H9 (cell line): ENCODE measurements at regions not wholly inside any gene's neighbourhood (a gene's known extent, or its start where the extent isn't known, plus 50 kb on each side); places are given as distances from the start of the nearest gene placed in this dataset.

ENCODE experiments used
- DNase-seq: peaks from one replicate; pipeline ENCODE4 v3.0.0-alpha.2; 2017
- H2AFZ ChIP-seq: one replicate; pipeline ENCODE4 v1.6.1; 2013; ENCODE audit warnings: mild to moderate bottlenecking, low read length, control low read depth, moderate library complexity
- H2AK5ac ChIP-seq: 2 replicates; pipeline ENCODE4 v1.6.1; 2013; ENCODE audit warnings: low read length, control low read depth, mixed read lengths; ENCODE audit not compliant: insufficient read length
- H2BK120ac ChIP-seq: one replicate; pipeline ENCODE4 v1.6.1; 2013; ENCODE audit warnings: low read depth, mild to moderate bottlenecking, low read length, control low read depth, inconsistent platforms; ENCODE audit not compliant: poor library complexity, severe bottlenecking
- H2BK12ac ChIP-seq: 2 replicates; pipeline ENCODE4 v1.6.1; 2013; ENCODE audit warnings: low read length, control low read depth, mixed read lengths, low read depth; ENCODE audit not compliant: insufficient read length
- H2BK15ac ChIP-seq: 2 replicates; pipeline ENCODE4 v1.6.1; 2013; ENCODE audit warnings: low read depth, low read length, control low read depth
- H2BK20ac ChIP-seq: one replicate; pipeline ENCODE4 v1.6.1; 2013; ENCODE audit warnings: low read depth, mild to moderate bottlenecking, low read length, control low read depth, inconsistent platforms; ENCODE audit not compliant: poor library complexity, severe bottlenecking
- H2BK5ac ChIP-seq: 2 replicates; pipeline ENCODE4 v1.6.1; 2013; ENCODE audit warnings: low read length, control low read depth, mixed read lengths; ENCODE audit not compliant: insufficient read length
- H3K14ac ChIP-seq: 2 replicates; pipeline ENCODE4 v1.6.1; 2013; ENCODE audit warnings: low read length, control low read depth; ENCODE audit not compliant: insufficient read depth
- H3K18ac ChIP-seq: 2 replicates; pipeline ENCODE4 v1.6.1; 2013; ENCODE audit warnings: low read depth, mild to moderate bottlenecking, mixed read lengths, low read length, control low read depth; ENCODE audit not compliant: insufficient read length
- H3K23ac ChIP-seq: 2 replicates; pipeline ENCODE4 v1.6.1; 2013; ENCODE audit warnings: low read length, control low read depth, mixed read lengths, low read depth; ENCODE audit not compliant: insufficient read length
- H3K23me2 ChIP-seq: 2 replicates; pipeline ENCODE4 v1.6.1; 2013; ENCODE audit warnings: low read depth, mild to moderate bottlenecking, mixed read lengths, low read length, control low read depth; ENCODE audit not compliant: insufficient read length, poor library complexity, severe bottlenecking
- H3K27ac ChIP-seq: 2 replicates; pipeline ENCODE4 v1.5.1; 2013; ENCODE audit warnings: low read length, control low read depth, mixed read lengths, low read depth; ENCODE audit not compliant: insufficient read length
- H3K27me3 ChIP-seq: 2 replicates; pipeline ENCODE4 v1.6.1; 2013; ENCODE audit warnings: low read length, control low read depth, inconsistent platforms; ENCODE audit not compliant: insufficient read depth
- H3K4ac ChIP-seq: 2 replicates; pipeline ENCODE4 v1.6.1; 2013; ENCODE audit warnings: low read depth, mild to moderate bottlenecking, control low read depth, inconsistent platforms, low read length, moderate library complexity
- H3K4me1 ChIP-seq: 2 replicates; pipeline ENCODE4 v1.6.1; 2013; ENCODE audit warnings: low read length, control low read depth, inconsistent platforms; ENCODE audit not compliant: insufficient read depth
- H3K4me2 ChIP-seq: 2 replicates; pipeline ENCODE4 v1.6.1; 2013; ENCODE audit warnings: low read length, control low read depth, mixed read lengths; ENCODE audit not compliant: insufficient read length, insufficient read depth
- H3K56ac ChIP-seq: 2 replicates; pipeline ENCODE4 v1.6.1; 2013; ENCODE audit warnings: low read depth, mild to moderate bottlenecking, mixed read lengths, low read length, control low read depth; ENCODE audit not compliant: insufficient read length
- H3K79me1 ChIP-seq: 2 replicates; pipeline ENCODE4 v1.6.1; 2013; ENCODE audit warnings: low read depth, mild to moderate bottlenecking, moderate library complexity, low read length, control low read depth, inconsistent platforms; ENCODE audit not compliant: insufficient read depth, poor library complexity, severe bottlenecking
- H3K79me2 ChIP-seq: 2 replicates; pipeline ENCODE4 v1.6.1; 2013; ENCODE audit warnings: low read length, control low read depth, inconsistent platforms; ENCODE audit not compliant: insufficient read depth
- H3K9ac ChIP-seq: 2 replicates; pipeline ENCODE4 v1.6.1; 2013; ENCODE audit warnings: low read length, control low read depth, mixed read lengths; ENCODE audit not compliant: insufficient read length; ENCODE audit errors: extremely low read depth
- H3K9me3 ChIP-seq: one replicate; pipeline ENCODE4 v1.6.1; 2013; ENCODE audit warnings: low read depth, low read length, inconsistent platforms; ENCODE audit not compliant: control insufficient read depth
- H3T11ph ChIP-seq: one replicate; pipeline ENCODE4 v1.6.1; 2013; ENCODE audit warnings: mild to moderate bottlenecking, low read length, control low read depth, inconsistent platforms
- H4K20me1 ChIP-seq: one replicate; pipeline ENCODE4 v1.6.1; 2013; ENCODE audit not compliant: control insufficient read depth, insufficient read length, insufficient read depth
- H4K5ac ChIP-seq: 2 replicates; pipeline ENCODE4 v1.6.1; 2013; ENCODE audit warnings: low read depth, mild to moderate bottlenecking, mixed read lengths, low read length, control low read depth; ENCODE audit not compliant: insufficient read length
- H4K8ac ChIP-seq: replicated peaks from 2 replicates; pipeline ENCODE4 v1.6.1; 2013; ENCODE audit warnings: low read length, control low read depth, mixed read lengths, low read depth; ENCODE audit not compliant: insufficient read length
- H4K91ac ChIP-seq: 2 replicates; pipeline ENCODE4 v1.6.1; 2013; ENCODE audit warnings: low read depth, mild to moderate bottlenecking, moderate library complexity, mixed read lengths, low read length, control low read depth; ENCODE audit not compliant: insufficient read length
- H3K27ac Mint-ChIP-seq, 3 experiments: 2 replicates in 2 of 3; 3 replicates in 1 of 3; pipeline ENCODE4 v1.8.0; 2020 to 2021; ENCODE audit warnings: mixed read lengths in 3 of 3, mild to moderate bottlenecking in 1 of 3, moderate library complexity in 1 of 3
- H3K27me3 Mint-ChIP-seq: 2 replicates; pipeline ENCODE4 v1.8.0; 2021; ENCODE audit warnings: low read depth, mild to moderate bottlenecking, moderate library complexity, mixed read lengths
- H3K36me3 Mint-ChIP-seq, 3 experiments: 2 replicates in 2 of 3; 3 replicates in 1 of 3; pipeline ENCODE4 v1.8.0; 2020 to 2021; ENCODE audit warnings: low read depth in 3 of 3, mixed read lengths in 3 of 3; ENCODE audit not compliant: insufficient read depth in 1 of 3
- H3K4me1 Mint-ChIP-seq, 2 experiments: 2 replicates each; pipeline ENCODE4 v1.8.0; 2020; ENCODE audit warnings: mixed read lengths in 2 of 2
- H3K4me3 Mint-ChIP-seq, 2 experiments: 2 replicates in 1 of 2; 3 replicates in 1 of 2; pipeline ENCODE4 v1.8.0; 2020 to 2021; ENCODE audit warnings: mild to moderate bottlenecking in 2 of 2, mixed read lengths in 2 of 2, moderate library complexity in 1 of 2
- H3K9me3 Mint-ChIP-seq, 2 experiments: 2 replicates in 1 of 2; 3 replicates in 1 of 2; pipeline ENCODE4 v1.8.0; 2020; ENCODE audit warnings: mild to moderate bottlenecking in 2 of 2, mixed read lengths in 2 of 2, moderate library complexity in 1 of 2
- WGBS: extraction: QIAGEN DNeasy Blood & Tissue Kit; methylation state at CpG from one replicate; pipeline ENCODE4 v1.1.7; 2013; ENCODE audit warnings: missing lambda C conversion rate, low lambda C conversion rate, mixed read lengths; ENCODE audit not compliant: insufficient read length; ENCODE audit errors: extremely low coverage; 5-methylcytosine and 5-hydroxymethylcytosine counted together
- TF ChIP-seq, protein P1 (sequence below): fragments of 200-600 bp; sonication (generic); conservative IDR thresholded peaks from 3 replicates; pipeline ENCODE4 v1.8.0; 2021; ENCODE audit warnings: antibody characterized with exemption, mild to moderate bottlenecking

DNA sequence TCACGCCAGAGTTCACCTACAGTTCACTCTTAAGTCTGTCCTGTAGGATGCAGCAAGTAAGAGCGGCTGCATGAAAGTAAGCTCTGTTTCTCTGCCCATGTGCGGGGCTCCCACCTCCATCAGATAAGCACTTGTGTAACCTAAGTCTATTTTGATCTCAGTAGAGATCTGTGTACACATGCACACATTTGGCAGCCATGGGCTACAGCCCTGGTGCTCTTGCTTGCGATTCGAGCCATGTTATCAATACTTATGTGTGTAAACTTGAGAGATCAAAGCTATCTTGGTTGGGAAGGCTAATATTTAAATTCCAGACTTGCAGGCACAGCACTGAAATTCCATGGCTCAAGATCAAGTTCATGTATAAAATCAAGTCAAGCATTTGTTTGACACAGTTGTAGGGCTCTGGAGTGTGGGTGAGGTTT, 244.7 kb upstream of the FGGY start:
- Histone ChIP-seq H4K20me1 (no peaks in the 10 kb centered on the region), H2BK5ac (no peak overlapping the region), H3K23me2 (no peaks in the 10 kb centered on the region), H4K5ac (no peak overlapping the region), H4K8ac (no peak overlapping the region), H2AFZ (no peak overlapping the region), H3K14ac (no peak overlapping the region), H2BK15ac (no peak overlapping the region), H3K4me1 (peaks cover 3% of the 10 kb centered on the region; the same call in 1 of the 2 replicates), H3T11ph (no peak overlapping the region), H3K79me2 (no peaks in the 10 kb centered on the region), H3K23ac (no peak overlapping the region), H3K27me3 (no peaks in the 10 kb centered on the region), H3K9ac (no peak overlapping the region), H4K91ac (no peak overlapping the region), H2BK120ac (no peak overlapping the region), H2BK20ac (no peak overlapping the region), H3K56ac (no peak overlapping the region), H3K18ac (no peak overlapping the region), H3K27ac (no peak overlapping the region), H2BK12ac (no peak overlapping the region), H3K4ac (no peak overlapping the region), H3K9me3 (no peaks in the 10 kb centered on the region), H3K4me2 (no peak overlapping the region), H2AK5ac (no peak overlapping the region), H3K79me1 (no peaks in the 10 kb centered on the region)
- TF ChIP-seq, protein P1, sequence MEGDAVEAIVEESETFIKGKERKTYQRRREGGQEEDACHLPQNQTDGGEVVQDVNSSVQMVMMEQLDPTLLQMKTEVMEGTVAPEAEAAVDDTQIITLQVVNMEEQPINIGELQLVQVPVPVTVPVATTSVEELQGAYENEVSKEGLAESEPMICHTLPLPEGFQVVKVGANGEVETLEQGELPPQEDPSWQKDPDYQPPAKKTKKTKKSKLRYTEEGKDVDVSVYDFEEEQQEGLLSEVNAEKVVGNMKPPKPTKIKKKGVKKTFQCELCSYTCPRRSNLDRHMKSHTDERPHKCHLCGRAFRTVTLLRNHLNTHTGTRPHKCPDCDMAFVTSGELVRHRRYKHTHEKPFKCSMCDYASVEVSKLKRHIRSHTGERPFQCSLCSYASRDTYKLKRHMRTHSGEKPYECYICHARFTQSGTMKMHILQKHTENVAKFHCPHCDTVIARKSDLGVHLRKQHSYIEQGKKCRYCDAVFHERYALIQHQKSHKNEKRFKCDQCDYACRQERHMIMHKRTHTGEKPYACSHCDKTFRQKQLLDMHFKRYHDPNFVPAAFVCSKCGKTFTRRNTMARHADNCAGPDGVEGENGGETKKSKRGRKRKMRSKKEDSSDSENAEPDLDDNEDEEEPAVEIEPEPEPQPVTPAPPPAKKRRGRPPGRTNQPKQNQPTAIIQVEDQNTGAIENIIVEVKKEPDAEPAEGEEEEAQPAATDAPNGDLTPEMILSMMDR: no peak
- H3K27ac Mint-ChIP-seq: no peak overlapping the region
- no CpG with 5 or more reads among the region's 5 CpGs for WGBS
- H3K4me3 Mint-ChIP-seq: no peak overlapping the region
- H3K36me3 Mint-ChIP-seq: peaks cover 3 to 4% (median 4%) of the 10 kb centered on the region in 3 experiments; a peak in 3 of 7 replicates
- peaks cover 0 to 4% of the 10 kb centered on the region in 2 experiments; a peak in 3 of 5 replicates for H3K9me3 Mint-ChIP-seq
- 0 out of 2 replicates have a peak, but pooled peaks cover 1% of the 10 kb centered on the region for H3K27me3 Mint-ChIP-seq
- H3K4me1 Mint-ChIP-seq: peaks cover 16 to 18% of the 10 kb centered on the region in 2 experiments
- no peak for DNase-seq
